Suppressor macrophage (primary cell): ENCODE measurements at regions not wholly inside any gene's neighbourhood (a gene's known extent, or its start where the extent isn't known, plus 50 kb on each side); places are given as distances from the start of the nearest gene placed in this dataset.

ENCODE experiments used
- DNase-seq, 4 experiments: peaks; one replicate each; pipeline ENCODE4 v3.0.0-alpha.2; 2020 to 2022

DNA sequence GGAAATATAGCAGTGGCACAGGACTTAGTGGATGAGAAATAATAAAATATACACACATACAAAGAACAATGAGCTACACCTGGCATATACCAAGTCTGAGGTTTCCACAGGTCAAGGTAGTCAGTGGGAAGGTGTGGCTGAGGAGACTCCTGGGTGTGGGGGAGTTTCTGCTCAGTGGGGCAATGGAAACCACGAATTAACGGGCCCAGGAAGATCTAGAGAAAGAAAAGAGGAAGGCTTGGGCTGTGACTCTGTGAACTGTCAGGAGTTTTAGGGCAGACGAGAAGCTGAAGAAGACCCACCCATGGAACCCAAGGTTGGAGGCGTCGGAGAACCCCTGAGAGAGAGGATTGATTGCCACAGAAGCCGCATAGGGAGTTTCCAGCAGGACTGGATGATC is 196.5 kb downstream of the HERPUD2 start:
- DNase-seq = peak in 3 of 4 experiments; percentile 2 to 8 (median 4)

GRCh38 chr7:35495844-35496243 is 199.1 kb downstream of the HERPUD2 start:
- no peak for DNase-seq

DNA sequence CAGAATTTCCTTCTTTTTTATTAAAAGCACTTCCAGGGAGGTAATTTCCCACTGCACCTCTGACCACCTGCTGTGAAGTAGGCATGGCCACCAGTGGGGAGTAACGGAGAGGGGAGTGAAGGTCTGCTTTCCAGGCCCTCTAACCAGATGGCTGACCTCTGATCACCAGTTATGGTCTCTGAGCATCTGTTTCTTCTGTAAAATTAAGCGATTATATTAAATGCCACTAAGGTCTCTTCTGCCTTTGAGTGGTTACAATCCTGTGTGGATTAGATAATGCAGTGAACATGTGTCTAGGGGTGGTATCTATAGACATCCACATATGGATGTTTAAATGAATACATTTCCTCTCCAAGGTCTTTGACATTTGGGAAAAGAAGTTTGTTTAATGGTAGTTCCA is 199.6 kb downstream of the HERPUD2 start:
- DNase-seq = no peak

GRCh38 chr7:35494407-35494806 is 200.5 kb downstream of the HERPUD2 start:
- DNase-seq = peak in 3 of 4 experiments; percentile 2 to 9 (median 8)

DNA sequence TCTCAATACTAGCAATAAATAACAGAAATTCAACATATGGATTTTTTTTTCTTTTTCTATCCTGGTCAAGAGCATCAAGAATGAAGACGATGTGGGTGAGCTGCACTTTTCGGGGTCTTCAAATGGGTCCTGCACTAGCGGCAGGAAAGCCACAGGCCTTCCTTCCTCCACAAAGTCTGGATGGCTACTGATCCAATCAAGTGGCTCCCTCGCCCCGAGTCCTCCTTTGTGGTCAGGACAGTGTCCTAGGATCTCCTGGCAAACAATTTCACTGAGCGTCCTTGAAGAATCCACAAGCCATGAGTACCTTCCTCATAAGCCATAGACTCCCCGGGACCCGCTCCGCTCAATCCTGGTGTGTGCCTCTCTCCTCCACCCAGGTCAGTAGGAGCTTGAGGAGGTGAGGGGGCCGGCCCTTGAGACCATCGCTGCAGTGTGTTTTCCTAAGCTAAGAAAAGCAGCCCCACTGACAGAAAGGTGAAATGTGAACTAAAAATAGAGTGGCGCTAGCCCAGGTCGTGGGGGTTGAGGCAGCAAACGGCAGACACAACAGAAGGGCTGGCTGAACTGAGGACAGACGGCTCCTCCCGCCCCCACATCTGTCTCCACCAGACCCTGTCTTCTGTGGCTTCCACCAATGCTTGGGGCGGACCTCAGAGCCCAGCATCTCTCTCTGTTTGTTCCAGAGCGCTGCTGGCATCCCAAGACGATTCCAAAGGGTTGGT is 202.3 kb downstream of the HERPUD2 start:
- DNase-seq = no peak

GRCh38 chr7:35491233-35491632 is 203.7 kb downstream of the HERPUD2 start:
- DNase-seq = no peak

DNA sequence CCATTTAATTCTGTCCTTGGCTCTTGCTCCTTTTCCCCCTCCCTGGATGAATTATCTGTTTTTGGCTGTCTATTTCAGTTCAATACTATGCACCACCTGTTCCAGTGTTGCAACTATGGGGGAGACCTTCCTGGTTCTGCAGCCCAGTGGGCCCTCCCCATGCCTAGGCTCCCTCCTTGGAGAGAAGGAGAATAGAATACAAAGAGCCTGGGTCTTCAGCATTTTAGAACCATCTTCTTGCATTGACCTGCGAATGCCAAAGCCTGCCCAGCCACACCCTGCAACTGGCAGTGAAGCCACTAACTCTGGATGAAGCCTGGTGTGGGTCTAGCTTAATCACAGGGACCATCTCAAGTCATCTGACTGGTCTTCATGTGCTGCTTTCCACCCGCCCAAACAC is 207.1 kb downstream of the HERPUD2 start:
- DNase-seq = no peak

- no peak for DNase-seq
These were observed 207.5 kb downstream of the HERPUD2 start for GRCh38 chr7:35487402-35487801.

GRCh38 chr7:35485436-35485835 is 209.5 kb downstream of the HERPUD2 start:
- DNase-seq = no peak

DNA sequence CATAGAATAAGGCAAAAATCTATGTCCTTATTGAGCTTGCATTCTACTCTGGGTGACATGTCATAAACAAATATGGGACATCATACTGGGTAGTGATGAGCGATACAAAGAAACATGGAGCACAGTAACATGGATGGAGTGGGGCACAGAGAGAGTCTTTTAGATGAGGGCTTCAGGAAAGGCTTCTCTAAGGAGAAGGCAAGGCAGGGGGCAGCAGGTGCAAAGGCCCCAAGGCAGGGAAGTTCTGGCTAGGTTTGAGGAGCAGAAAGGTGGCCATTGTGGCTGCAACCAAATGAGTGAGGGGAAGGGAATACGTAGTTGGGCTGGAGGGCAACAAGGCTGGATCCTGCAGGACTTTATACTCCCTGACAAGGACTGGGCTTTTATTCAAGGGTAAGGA is 211.4 kb downstream of the HERPUD2 start:
- no peak for DNase-seq

GRCh38 chr7:35482231-35482630 is 212.7 kb downstream of the HERPUD2 start:
- DNase-seq = no peak

- DNase-seq = no peak
These were observed 214.1 kb downstream of the HERPUD2 start for GRCh38 chr7:35480806-35481205.

GRCh38 chr7:35477609-35478008 is 217.3 kb downstream of the HERPUD2 start:
- DNase-seq = no peak

DNA sequence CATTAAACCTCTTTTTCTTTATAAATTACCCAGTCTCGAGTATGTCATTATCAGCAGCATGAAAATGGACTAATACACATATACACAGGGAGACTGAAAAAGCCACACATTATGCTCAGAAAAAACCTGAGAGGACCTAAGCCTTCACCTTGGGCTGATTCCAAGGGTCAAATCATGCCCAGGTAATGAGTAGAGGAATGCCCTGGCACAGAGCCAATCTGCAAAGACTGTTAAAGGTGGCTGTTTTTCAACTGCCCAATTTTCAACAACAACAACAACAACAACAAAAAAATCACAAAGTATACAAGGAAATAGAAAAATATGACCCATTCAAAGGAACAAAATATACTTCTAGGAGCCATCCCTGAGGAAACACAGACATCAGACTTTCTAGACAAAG is 220.2 kb upstream of the TBX20 start:
- no peak for DNase-seq

DNA sequence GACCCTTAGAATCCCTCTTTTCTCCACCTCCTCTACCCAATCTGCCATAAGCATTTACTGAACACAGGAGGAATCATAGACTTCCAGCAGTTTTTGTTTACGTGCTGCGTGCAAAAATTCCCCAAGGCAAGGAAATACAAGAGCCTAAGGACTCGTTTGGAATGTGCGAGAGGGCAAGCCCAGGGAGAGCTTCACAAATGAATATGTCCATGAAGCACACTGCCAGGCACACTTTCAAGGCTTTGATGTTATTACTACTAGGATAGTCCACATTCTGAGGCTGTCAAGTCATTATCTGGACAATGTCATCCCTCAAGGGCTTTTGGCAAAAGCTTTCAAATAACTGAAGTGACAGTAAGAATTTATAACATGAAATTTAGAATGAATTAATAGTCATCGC is 214.7 kb upstream of the TBX20 start:
- no peak for DNase-seq

GRCh38 chr7:35467456-35467978 is 213.6 kb upstream of the TBX20 start:
- DNase-seq = no peak

GRCh38 chr7:35465791-35466336 is 212.0 kb upstream of the TBX20 start:
- no peak for DNase-seq

DNA sequence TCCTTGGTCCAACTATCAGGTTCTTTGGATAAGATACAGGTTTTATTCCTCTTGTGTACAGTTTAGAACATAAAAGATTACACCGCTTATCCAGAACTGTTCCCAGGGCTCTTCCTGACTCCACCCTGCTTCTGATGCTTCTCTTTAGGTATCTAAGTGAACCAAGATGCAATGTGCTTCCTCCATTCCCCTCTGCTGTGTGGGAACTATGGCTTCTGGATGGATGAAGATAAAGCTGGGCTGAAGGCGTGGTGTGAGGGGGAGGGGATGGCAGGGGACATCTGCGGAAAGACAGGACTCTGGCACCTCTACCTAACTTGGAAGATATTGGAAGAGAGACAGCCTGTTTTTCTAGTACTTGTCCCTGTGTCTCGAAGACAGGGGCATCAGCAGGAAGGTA is 209.9 kb upstream of the TBX20 start:
- DNase-seq = no peak

DNA sequence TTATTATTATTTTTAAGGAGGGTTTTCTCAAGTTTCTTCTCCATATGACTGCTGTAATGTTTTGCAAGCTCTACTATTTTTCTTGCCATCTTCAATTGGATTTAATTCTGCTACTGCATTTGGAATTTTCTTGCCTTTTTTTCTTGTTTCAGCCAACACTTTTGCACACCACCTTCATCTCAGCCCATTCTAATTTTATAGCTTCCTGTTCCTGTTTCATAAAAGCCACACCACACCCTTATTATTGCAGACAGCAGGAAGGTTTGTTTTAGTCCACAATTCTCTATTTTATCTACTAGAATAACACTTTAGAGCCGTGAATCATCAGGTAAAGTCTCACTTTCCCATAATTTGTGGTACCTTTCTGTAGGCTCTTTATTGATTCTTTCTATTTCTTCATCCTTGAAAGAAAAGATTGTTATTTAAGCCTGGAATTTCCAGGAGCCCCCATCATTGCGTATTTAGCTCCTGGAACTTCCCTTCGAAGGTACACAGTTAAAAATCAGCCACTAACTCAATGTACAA is 209.3 kb upstream of the TBX20 start:
- no peak for DNase-seq

DNA sequence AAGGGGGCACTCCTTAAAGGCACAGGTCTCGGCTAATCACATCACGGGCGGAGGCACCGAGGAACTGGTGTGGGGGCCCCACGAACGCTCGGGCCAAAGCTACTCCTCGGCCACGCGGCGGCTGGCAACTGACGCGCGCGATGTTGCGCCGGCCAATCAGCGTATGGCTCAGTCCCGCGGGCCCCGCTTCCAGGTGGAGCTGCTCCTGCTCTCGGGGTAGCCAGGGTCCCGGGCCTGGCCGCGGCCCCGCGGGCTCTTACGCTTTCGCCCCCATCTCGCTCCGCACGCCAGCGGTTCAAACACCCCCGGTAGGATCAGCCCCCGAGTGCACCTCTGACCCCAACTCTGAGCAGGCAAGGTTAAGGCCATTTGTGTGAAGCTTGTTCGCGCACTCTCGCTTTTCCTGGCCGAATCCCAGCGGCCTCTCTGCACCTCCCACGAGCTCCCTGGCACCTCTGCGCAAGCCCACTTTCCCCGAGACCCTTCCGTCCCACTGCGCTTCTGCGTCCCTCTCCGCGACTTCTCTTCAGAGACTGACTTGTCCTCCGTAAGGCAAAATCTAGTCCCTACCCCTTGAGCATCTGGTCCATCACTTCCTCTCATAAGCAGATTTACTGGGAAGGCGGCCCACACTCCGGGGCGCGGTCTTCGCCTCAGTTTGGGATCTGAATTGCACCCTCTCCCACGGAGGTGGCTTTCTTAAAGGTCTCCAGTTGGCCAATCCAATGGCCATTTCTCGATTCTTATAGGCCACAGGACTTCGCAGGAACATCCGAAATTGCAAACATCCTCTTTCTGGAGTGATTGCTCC is 200.9 kb upstream of the TBX20 start:
- no peak for DNase-seq

- no peak for DNase-seq
These were observed 196.7 kb upstream of the TBX20 start for GRCh38 chr7:35450456-35451214.

DNA sequence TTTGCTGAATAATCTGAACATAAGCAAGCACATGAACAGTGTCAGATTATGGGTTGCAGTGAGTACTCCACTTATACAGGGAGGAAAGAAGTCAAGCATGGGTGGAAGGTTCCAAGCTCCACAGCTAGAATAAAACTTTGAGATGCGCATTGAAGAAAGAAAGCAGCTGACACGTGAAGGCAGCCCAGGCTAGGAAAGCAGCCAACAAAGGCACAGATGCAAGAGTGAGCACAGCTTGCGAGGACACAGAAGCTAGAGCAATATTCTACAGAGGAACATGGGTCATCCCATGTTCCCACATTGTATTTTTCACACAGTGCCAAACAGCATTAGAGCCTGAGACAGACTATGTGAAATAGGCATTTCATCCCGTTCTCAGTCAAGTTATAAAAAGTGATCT is 194.6 kb upstream of the TBX20 start:
- DNase-seq = no peak

- DNase-seq = no peak
These were observed 192.2 kb upstream of the TBX20 start for GRCh38 chr7:35446091-35446490.
